Activated T-cell treated with anti-CD3 and anti-CD28 coated beads, Interleukin-2, amount 50 U/mL, for 24 hours (primary cell): ENCODE measurements at regions not wholly inside any gene's neighbourhood (a gene's known extent, or its start where the extent isn't known, plus 50 kb on each side); places are given as distances from the start of the nearest gene placed in this dataset.

Experiments
- DNase-seq: peaks from one replicate; pipeline ENCODE4 v3.0.0-alpha.2; 2020
- H3K27ac Mint-ChIP-seq: 2 replicates; pipeline ENCODE4 v1.8.0; 2020; ENCODE audit warnings: mild to moderate bottlenecking, mixed read lengths
- H3K27me3 Mint-ChIP-seq: 2 replicates; pipeline ENCODE4 v1.8.0; 2020; ENCODE audit warnings: mixed read lengths
- H3K36me3 Mint-ChIP-seq: 2 replicates; pipeline ENCODE4 v1.8.0; 2020; ENCODE audit warnings: low read depth, mixed read lengths
- H3K4me1 Mint-ChIP-seq: 2 replicates; pipeline ENCODE4 v1.8.0; 2020; ENCODE audit warnings: low read depth, mixed read lengths
- H3K4me3 Mint-ChIP-seq: 2 replicates; pipeline ENCODE4 v1.8.0; 2020; ENCODE audit warnings: mild to moderate bottlenecking, moderate library complexity, mixed read lengths
- H3K9me3 Mint-ChIP-seq: 2 replicates; pipeline ENCODE4 v1.8.0; 2020; ENCODE audit warnings: mixed read lengths

- Mint-ChIP-seq H3K9me3 (no peaks in the 10 kb centered on the region), H3K27me3 (no peaks in the 10 kb centered on the region), H3K36me3 (no peaks in the 10 kb centered on the region), H3K27ac (no peak overlapping the region), H3K4me3 (no peak overlapping the region), H3K4me1 (no peaks in the 10 kb centered on the region)
- no peak for DNase-seq
Observed at GRCh38 chr2:58928973-58929372, 687.8 kb upstream of the FANCL start.

DNA sequence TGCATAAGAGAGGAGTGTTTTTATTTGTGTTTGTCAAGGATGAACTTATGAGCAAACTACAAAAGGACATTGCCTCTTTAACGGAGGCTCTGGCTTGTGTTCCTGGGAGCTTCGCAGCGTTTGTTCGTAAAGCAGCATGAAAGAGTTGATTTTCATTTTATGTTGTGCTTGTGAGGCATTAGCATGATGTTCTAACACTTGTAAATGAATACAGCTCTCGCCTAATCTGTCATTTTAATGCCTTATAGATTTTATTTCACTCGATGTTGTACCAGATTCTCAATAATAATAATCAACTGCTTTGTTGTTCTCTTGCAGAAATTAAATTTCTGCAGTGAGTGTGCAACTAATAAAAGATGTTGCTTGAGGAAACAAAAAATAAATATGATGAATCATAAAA, 687.3 kb upstream of the FANCL start:
- H3K4me3 Mint-ChIP-seq: no peak overlapping the region
- H3K9me3 Mint-ChIP-seq: no peaks in the 10 kb centered on the region
- no peaks in the 10 kb centered on the region for H3K27me3 Mint-ChIP-seq
- H3K27ac Mint-ChIP-seq: no peak overlapping the region
- no peak for DNase-seq
- H3K4me1 Mint-ChIP-seq: no peaks in the 10 kb centered on the region
- no peaks in the 10 kb centered on the region for H3K36me3 Mint-ChIP-seq

DNA sequence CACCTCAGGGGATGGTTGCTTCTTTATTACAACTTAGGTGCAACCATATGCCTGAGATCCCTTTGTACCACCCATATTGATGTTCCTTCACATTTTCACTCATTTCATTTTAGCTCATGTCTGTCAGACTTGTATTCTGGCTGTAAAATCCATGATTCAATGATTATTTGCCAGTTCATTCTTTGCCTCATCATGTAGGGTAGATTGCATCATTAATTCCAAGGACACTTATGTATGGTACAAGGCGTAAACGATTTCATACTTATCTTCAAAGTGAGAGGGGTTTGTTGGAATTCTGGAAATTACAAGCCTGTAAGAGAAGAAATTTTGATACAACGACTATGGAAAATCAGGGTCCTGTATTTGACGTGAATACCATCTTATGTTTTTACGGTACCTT, 685.0 kb upstream of the FANCL start:
- H3K27me3 Mint-ChIP-seq: no peaks in the 10 kb centered on the region
- no peak overlapping the region for H3K4me3 Mint-ChIP-seq
- no peak for DNase-seq
- H3K4me1 Mint-ChIP-seq: no peaks in the 10 kb centered on the region
- H3K9me3 Mint-ChIP-seq: no peaks in the 10 kb centered on the region
- H3K36me3 Mint-ChIP-seq: no peaks in the 10 kb centered on the region
- H3K27ac Mint-ChIP-seq: no peak overlapping the region

DNA sequence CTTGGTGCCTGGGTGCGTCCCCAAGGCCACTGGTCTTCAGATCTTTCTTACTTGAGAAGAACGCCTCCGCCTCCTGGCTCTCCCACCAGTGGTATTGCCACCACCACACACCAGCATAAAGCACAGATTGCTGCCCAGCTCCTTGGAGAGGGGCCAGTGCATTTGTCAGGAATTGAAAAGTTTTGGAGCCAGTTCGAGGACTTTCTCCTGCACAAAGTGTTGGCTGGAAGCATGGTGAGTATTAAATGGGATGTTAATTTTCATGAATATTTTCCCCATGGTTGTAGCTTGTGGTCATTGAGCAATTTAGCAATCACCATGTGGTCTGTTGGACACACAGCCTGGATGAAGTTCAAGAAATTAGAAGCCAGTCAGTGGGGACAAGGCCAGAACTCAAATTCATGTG, 684.6 kb upstream of the FANCL start:
- Mint-ChIP-seq H3K27ac (no peak overlapping the region), H3K4me1 (no peaks in the 10 kb centered on the region), H3K9me3 (no peaks in the 10 kb centered on the region), H3K27me3 (no peaks in the 10 kb centered on the region), H3K4me3 (no peak overlapping the region), H3K36me3 (no peaks in the 10 kb centered on the region)
- DNase-seq: no peak

DNA sequence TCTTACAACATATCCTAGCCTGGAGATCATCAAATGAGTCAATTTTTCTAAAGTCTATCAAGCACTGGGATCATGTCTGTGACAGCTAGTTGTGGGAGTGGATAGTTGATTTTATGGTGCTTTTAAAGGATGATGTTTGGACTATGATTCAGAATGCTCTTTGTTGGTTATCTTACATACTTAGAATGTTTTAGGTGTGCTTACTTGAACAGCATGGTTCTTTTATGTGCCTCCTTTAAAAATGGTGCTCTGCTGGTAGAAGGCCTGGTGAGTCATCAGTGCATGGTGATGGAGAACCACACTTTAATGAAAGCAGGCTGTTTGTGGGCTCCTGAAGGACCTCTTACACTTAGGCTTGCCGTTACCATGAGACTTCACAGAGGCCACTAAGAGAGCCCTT, 682.7 kb upstream of the FANCL start:
- no peaks in the 10 kb centered on the region for H3K27me3 Mint-ChIP-seq
- no peak for DNase-seq
- H3K27ac Mint-ChIP-seq: no peak overlapping the region

DNA sequence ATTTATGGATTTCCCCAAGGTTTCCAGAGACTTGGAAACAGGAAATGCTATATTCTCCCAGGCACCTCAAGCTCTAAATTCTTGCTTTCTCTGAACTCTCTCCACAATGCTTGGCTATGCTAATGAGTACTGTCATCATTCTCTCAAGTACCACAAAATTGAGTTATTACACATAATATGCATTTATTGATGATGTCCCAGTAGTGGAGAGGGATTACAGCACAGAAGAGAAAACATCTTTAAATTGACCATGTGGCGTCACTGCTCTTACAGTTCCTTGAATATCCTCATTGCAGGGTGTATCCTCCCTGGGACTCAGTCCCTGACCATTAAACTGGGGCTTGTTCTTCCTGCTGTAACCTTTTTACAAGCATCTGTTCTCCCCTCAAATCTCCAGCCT, 681.1 kb upstream of the FANCL start:
- H3K4me1 Mint-ChIP-seq: no peaks in the 10 kb centered on the region
- H3K9me3 Mint-ChIP-seq: no peaks in the 10 kb centered on the region
- no peaks in the 10 kb centered on the region for H3K36me3 Mint-ChIP-seq
- no peak overlapping the region for H3K27ac Mint-ChIP-seq
- DNase-seq: no peak
- H3K4me3 Mint-ChIP-seq: no peak overlapping the region
- no peaks in the 10 kb centered on the region for H3K27me3 Mint-ChIP-seq

More for the DNA sequence above, 682.7 kb upstream of the FANCL start:
- Mint-ChIP-seq H3K4me1 (no peaks in the 10 kb centered on the region), H3K4me3 (no peak overlapping the region), H3K9me3 (no peaks in the 10 kb centered on the region), H3K36me3 (no peaks in the 10 kb centered on the region)

DNA sequence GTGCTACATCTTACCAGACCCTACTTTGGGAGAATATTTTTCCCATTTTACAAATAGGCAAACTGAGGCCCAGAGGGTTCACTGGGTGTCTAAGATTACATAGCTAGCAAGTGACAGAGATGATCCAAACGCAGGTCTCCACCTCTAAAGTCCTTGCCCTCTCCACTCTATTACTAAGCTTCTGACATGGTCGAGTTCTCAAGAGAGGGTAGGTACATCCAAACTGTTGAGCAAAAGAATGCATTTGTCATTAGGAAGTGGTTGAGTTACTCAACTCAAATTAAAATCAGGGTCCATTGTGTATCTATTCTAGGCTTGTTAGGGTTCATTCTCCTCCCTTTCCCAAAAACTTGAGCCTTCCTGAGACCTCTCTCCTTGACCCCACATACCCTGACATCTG, 680.6 kb upstream of the FANCL start:
- H3K4me1 Mint-ChIP-seq: no peaks in the 10 kb centered on the region
- no peaks in the 10 kb centered on the region for H3K27me3 Mint-ChIP-seq
- no peak overlapping the region for H3K27ac Mint-ChIP-seq
- DNase-seq: no peak
- no peaks in the 10 kb centered on the region for H3K9me3 Mint-ChIP-seq
- no peaks in the 10 kb centered on the region for H3K36me3 Mint-ChIP-seq
- no peak overlapping the region for H3K4me3 Mint-ChIP-seq

DNA sequence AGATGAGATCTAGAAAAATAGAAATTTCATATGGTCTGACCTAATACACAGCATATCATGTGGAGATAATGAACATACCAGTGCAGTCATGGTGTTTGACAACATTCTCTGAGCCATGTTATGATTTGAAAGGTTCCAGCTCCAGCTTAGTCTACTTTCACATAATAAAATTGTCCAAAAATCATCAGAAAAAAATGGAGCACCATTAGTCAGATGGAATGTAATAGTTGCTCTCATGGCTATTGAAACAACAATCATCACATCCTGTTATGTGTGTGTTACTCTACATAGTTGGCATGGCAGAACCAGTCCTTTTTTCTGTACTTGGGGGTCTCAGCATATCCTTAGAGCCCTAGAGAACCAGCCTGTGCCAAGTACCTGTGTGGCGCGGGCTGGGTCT, 678.9 kb upstream of the FANCL start:
- Mint-ChIP-seq H3K4me3 (no peak overlapping the region), H3K36me3 (no peaks in the 10 kb centered on the region), H3K27me3 (no peaks in the 10 kb centered on the region), H3K9me3 (no peaks in the 10 kb centered on the region), H3K27ac (no peak overlapping the region), H3K4me1 (no peaks in the 10 kb centered on the region)
- no peak for DNase-seq

- Mint-ChIP-seq H3K4me1 (no peaks in the 10 kb centered on the region), H3K36me3 (no peaks in the 10 kb centered on the region), H3K9me3 (no peaks in the 10 kb centered on the region), H3K4me3 (no peak overlapping the region), H3K27ac (no peak overlapping the region), H3K27me3 (no peaks in the 10 kb centered on the region)
- DNase-seq: no peak
Observed at GRCh38 chr2:58919316-58919715, 678.2 kb upstream of the FANCL start.

- H3K27me3 Mint-ChIP-seq: no peaks in the 10 kb centered on the region
- H3K9me3 Mint-ChIP-seq: no peaks in the 10 kb centered on the region
- H3K4me3 Mint-ChIP-seq: no peak overlapping the region
- no peak for DNase-seq
- H3K27ac Mint-ChIP-seq: no peak overlapping the region
- H3K4me1 Mint-ChIP-seq: no peaks in the 10 kb centered on the region
- H3K36me3 Mint-ChIP-seq: no peaks in the 10 kb centered on the region
Observed at GRCh38 chr2:58918141-58918540, 677.0 kb upstream of the FANCL start.

- no peaks in the 10 kb centered on the region for H3K36me3 Mint-ChIP-seq
- no peak for DNase-seq
- H3K4me3 Mint-ChIP-seq: no peak overlapping the region
- H3K4me1 Mint-ChIP-seq: no peaks in the 10 kb centered on the region
- H3K27ac Mint-ChIP-seq: no peak overlapping the region
- no peaks in the 10 kb centered on the region for H3K27me3 Mint-ChIP-seq
- H3K9me3 Mint-ChIP-seq: no peaks in the 10 kb centered on the region
Observed at GRCh38 chr2:58917596-58917995, 676.5 kb upstream of the FANCL start.

DNA sequence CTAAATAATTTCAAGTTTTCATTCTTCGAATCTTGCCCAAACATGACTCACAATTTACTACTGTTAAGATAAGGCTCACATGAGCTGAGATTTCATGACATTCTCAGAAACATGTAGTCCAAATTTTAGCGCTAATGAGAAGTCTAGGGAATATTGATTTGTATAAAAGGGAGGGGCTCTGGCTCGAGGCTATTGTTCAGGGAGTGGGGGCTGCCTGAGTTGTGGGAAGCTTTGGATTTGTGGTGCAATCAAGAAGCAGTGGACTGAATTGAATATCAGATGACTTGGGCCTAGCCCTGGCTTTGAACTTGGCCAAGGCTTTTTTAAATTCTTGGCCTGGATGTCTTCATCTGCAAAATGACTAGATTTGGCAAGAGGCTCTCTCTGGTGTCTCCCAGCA, 674.9 kb upstream of the FANCL start:
- Mint-ChIP-seq H3K27me3 (no peaks in the 10 kb centered on the region), H3K4me1 (no peaks in the 10 kb centered on the region), H3K27ac (no peak overlapping the region)

DNA sequence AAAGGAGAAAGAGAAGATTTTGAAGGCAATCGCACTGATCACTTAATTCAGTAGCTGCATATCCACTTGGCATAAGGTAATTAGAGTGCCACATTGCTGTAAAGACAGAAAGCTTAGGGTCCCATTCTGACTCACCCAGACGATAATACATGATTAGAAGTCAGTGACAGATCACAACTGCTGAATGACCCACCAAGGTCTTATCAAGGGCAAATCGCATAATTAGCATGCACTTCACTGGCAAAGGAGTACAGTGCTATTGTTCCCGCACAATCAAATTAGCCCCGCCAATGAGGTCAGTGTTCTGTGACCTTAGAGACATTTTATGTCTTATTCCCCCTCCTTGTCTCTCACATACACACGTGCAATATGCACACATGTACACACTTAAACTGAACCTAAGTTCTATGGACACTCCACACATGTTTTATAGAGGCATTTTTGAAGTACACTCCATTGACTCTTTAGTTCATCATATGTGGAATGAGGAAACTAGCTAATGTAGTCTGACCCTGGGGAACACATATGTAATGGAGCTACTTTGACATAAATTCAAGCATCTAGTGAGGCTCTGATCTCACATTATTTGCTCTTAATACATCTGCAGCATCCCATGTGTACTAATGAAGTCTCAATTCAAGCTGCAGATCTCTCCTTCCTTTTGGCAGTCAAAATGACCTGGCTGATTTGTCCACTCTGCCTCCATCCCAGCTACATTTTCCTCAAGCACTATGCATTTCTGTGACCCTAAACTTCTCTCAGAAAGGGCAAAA, 673.8 kb upstream of the FANCL start:
- DNase-seq: no peak
- Mint-ChIP-seq H3K27me3 (no peaks in the 10 kb centered on the region), H3K4me3 (no peak overlapping the region), H3K36me3 (no peaks in the 10 kb centered on the region), H3K27ac (no peak overlapping the region), H3K4me1 (no peaks in the 10 kb centered on the region), H3K9me3 (no peaks in the 10 kb centered on the region)

More for the DNA sequence above, 674.9 kb upstream of the FANCL start:
- Mint-ChIP-seq H3K9me3 (no peaks in the 10 kb centered on the region), H3K36me3 (no peaks in the 10 kb centered on the region), H3K4me3 (no peak overlapping the region)
- no peak for DNase-seq

DNA sequence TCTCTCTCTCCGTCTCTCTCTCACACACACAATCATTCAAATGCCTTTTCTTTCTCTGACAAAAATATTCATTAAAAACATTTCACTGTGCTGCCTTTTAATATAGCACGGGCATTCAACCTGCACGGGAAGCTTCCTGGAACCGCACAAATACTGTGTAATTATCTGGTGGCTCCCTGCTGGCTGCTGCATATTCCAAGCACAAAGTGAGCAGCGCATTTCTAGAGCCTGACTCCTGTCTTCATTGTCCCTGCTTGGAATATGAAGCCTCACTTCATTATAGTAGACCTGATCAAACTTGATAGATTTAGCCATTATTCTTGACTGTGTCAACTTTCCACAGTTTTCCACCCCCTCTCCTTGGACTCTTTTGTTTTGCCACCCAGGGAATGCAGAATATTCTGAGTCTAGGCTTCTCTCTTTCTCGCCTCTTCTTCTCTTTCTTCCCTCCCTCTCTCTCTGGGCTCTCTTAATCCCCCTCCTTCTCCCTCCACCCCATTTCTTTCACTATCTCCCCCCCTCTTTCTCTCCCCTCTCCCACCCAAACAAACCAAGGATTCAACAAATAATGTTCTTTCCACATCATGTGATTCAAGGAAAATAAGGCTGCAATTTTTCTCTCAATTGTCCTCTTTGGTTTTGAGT, 672.1 kb upstream of the FANCL start:
- Mint-ChIP-seq H3K9me3 (no peaks in the 10 kb centered on the region), H3K4me3 (no peak overlapping the region), H3K4me1 (no peaks in the 10 kb centered on the region), H3K27me3 (no peaks in the 10 kb centered on the region), H3K27ac (no peak overlapping the region), H3K36me3 (no peaks in the 10 kb centered on the region)
- DNase-seq: no peak

GRCh38 chr2:58911877-58912276, 670.8 kb upstream of the FANCL start:
- H3K4me1 Mint-ChIP-seq: no peaks in the 10 kb centered on the region
- H3K4me3 Mint-ChIP-seq: no peak overlapping the region
- no peaks in the 10 kb centered on the region for H3K36me3 Mint-ChIP-seq
- no peak overlapping the region for H3K27ac Mint-ChIP-seq
- H3K27me3 Mint-ChIP-seq: no peaks in the 10 kb centered on the region
- DNase-seq: no peak
- H3K9me3 Mint-ChIP-seq: no peaks in the 10 kb centered on the region
